ENCODE measurements at regions not wholly inside any gene's neighbourhood (a gene's known extent, or its start where the extent isn't known, plus 50 kb on each side); places are given as distances from the start of the nearest gene placed in this dataset. TPM values are rescaled to one million over a fixed set of nuclear protein-coding genes. Genes with fewer than 3 reads are reported as not detected.

DNA sequence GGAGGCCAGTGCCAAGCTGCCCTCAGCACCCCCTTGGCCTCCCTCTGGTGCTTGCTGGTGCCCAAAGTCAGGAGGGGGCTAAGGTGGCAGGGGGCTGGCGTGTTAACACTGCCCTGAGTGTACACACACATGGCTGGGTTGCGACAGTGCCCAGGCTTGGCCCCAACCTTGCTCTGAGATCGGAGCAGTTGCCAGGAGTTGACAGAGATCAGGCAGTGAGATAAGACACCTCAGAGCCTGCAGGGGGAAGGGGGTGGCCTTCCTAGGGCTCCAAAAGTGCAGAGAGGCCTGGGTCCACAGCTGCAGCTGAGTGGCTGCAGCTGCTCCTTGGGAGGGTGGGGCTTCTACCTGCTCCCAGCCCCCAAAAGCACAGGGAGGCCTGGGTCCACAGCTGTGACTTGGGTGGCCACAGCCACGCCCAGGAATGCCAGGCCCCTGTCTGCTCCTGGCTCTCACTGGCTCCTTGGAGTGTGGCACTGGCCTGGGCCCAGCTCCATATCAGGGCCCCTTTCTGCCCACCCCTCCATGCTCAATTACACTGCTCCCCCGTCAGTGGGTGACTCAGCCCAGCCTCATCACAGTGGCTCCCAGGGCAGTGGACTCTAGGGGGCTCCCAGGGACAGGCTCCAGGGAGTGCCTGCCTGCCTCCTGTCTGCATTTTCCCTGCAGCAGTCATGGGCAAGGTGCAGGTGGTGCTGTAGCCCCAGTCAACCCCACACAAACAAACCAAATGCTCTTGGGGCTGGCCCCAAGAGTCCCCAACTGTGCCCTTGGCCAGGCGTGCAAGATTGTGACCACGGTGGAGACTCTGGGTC, 56.4 kb upstream of the C15orf39 start:
- peaks cover 18 to 19% (median 18%) of the 10 kb centered on the region in 3 donors for H3K9me3 ChIP-seq (ENCODE audit: control insufficient read depth in 3 of 3, low read length in 3 of 3)
- no peaks in the 10 kb centered on the region for H3K27me3 ChIP-seq (ENCODE audit: control insufficient read depth in 3 of 3, insufficient read depth in 3 of 3, low read length in 3 of 3)
- H3K4me3 ChIP-seq (ENCODE audit: low read length in 3 of 3), result no peak overlapping the region
- H3K4me1 ChIP-seq (ENCODE audit: control insufficient read depth in 3 of 3, insufficient read depth in 3 of 3, low read length in 3 of 3), result no peaks in the 10 kb centered on the region
- no peaks in the 10 kb centered on the region for H3K36me3 ChIP-seq (ENCODE audit: control insufficient read depth in 3 of 3, insufficient read depth in 3 of 3, low read length in 3 of 3)
- no peak overlapping the region for H3K27ac ChIP-seq (ENCODE audit: low read depth, low read length)
- no peak overlapping the region for H3K9ac ChIP-seq (ENCODE audit: low read depth in 1 of 3, low read length in 3 of 3)

DNA sequence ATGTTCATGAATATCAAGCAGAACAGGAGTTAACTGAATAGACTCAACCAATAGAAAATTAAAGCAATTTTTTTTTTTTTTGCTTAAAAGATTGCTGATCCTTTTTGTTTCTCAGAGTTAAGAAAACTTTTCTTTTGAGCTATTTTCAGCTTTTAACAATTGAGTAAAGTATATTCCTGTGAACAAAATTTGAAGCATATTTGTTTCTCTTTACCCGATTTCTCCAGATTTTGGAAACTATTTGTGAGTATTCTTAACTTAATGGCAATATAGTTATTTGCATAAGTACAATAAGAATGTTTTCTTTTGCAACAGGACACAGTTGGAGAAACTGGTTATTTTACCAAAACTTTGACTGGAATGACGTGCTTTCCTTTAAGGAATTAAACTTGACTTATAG, 53.4 kb upstream of the C15orf39 start:
- Histone ChIP-seq H3K9ac (ENCODE audit: low read depth in 1 of 3, low read length in 3 of 3) (no peak overlapping the region), H3K9me3 (ENCODE audit: control insufficient read depth in 3 of 3, low read length in 3 of 3) (peaks cover 6 to 9% (median 8%) of the 10 kb centered on the region in 3 donors), H3K27me3 (ENCODE audit: control insufficient read depth in 3 of 3, insufficient read depth in 3 of 3, low read length in 3 of 3) (no peaks in the 10 kb centered on the region), H3K4me1 (ENCODE audit: control insufficient read depth in 3 of 3, insufficient read depth in 3 of 3, low read length in 3 of 3) (no peaks in the 10 kb centered on the region), H3K4me3 (ENCODE audit: low read length in 3 of 3) (no peak overlapping the region), H3K27ac (ENCODE audit: low read depth, low read length) (no peak overlapping the region), H3K36me3 (ENCODE audit: control insufficient read depth in 3 of 3, insufficient read depth in 3 of 3, low read length in 3 of 3) (no peaks in the 10 kb centered on the region)

DNA sequence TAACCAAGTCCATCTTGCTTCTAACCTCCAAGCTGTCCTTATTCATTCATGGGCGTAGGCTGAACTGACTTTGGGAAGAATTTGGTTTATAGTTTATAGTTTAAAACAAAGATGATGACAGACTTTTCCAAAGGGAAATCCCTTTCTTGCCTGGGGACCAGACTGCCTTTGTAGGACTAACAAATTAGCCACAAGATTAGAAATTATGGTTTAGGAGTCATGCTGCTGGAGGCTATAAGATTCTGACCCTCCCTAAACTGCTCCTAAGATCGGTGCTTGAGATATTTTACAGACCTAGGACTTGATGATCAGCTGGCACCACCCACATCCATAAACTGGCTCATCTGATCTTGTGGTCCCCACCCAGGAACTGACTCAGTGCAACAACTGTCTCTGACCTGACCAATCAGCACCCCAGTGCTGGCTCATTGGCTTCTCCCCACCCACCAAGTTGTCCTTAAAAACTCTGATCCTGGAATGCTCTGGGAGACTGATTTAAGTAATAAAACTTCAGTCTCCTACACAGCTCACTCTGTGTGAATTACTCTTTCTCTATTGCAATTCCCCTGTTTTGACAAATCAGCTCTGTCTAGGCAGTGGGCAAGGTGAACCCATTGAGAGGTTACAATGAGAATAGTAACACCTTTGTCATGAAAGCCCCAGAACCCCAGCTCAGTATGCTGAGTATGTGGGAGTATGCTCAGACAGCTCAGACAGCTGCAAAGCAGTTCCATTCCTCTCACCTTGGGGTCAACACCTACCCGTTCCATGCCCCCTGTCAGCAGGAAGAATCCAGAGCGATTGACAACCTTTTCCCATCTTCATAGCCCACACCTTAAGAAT, 51.6 kb upstream of the C15orf39 start:
- H3K27ac ChIP-seq (ENCODE audit: low read depth, low read length), result no peak overlapping the region
- H3K9ac ChIP-seq (ENCODE audit: low read depth in 1 of 3, low read length in 3 of 3), result no peak overlapping the region
- peaks cover 0 to 3% (median 0%) of the 10 kb centered on the region in 3 donors for H3K4me1 ChIP-seq (ENCODE audit: control insufficient read depth in 3 of 3, insufficient read depth in 3 of 3, low read length in 3 of 3)
- no peaks in the 10 kb centered on the region for H3K27me3 ChIP-seq (ENCODE audit: control insufficient read depth in 3 of 3, insufficient read depth in 3 of 3, low read length in 3 of 3)
- H3K9me3 ChIP-seq (ENCODE audit: control insufficient read depth in 3 of 3, low read length in 3 of 3), result no peaks in the 10 kb centered on the region
- H3K4me3 ChIP-seq (ENCODE audit: low read length in 3 of 3), result no peak overlapping the region
- no peaks in the 10 kb centered on the region for H3K36me3 ChIP-seq (ENCODE audit: control insufficient read depth in 3 of 3, insufficient read depth in 3 of 3, low read length in 3 of 3)

- Histone ChIP-seq H3K36me3 (ENCODE audit: control insufficient read depth in 3 of 3, insufficient read depth in 3 of 3, low read length in 3 of 3) (no peaks in the 10 kb centered on the region), H3K4me1 (ENCODE audit: control insufficient read depth in 3 of 3, insufficient read depth in 3 of 3, low read length in 3 of 3) (peaks cover 0 to 3% (median 0%) of the 10 kb centered on the region in 3 donors), H3K4me3 (ENCODE audit: low read length in 3 of 3) (no peak overlapping the region), H3K27ac (ENCODE audit: low read depth, low read length) (no peak overlapping the region), H3K9ac (ENCODE audit: low read depth in 1 of 3, low read length in 3 of 3) (no peak overlapping the region), H3K9me3 (ENCODE audit: control insufficient read depth in 3 of 3, low read length in 3 of 3) (no peaks in the 10 kb centered on the region), H3K27me3 (ENCODE audit: control insufficient read depth in 3 of 3, insufficient read depth in 3 of 3, low read length in 3 of 3) (no peaks in the 10 kb centered on the region)
These were observed 50.2 kb upstream of the C15orf39 start for GRCh38 chr15:75151214-75152128.

Small RNA genes in the stretch of these regions (small RNA-seq; reads per million reads assigned to genes)
- not detected for gene RF00017
- gene RF00601, result not detected

All from skeletal muscle tissue (tissue), 4 donors.